SK-N-SH treated with all-trans-retinoic acid at 6 μM for 48 hours (cell line): ENCODE measurements at regions not wholly inside any gene's neighbourhood (a gene's known extent, or its start where the extent isn't known, plus 50 kb on each side); places are given as distances from the start of the nearest gene placed in this dataset.
"Not testable (repeated sequence)": the region's sequence is repeated elsewhere in the genome, so short reads cannot be mapped to it uniquely, and the experiment has no call there.

ENCODE experiments used
- ARNTL ChIP-seq: fragments of 450-650 bp; formaldehyde crosslinking; IDR thresholded peaks from 2 replicates; pipeline ENCODE4 v1.5.0; 2020; ENCODE audit warnings: low read depth, mild to moderate bottlenecking, moderate library complexity, borderline replicate concordance
- CSDC2 ChIP-seq: fragments of 250-450 bp; sonication (Bioruptor Pico); IDR thresholded peaks from 2 replicates; pipeline ENCODE4 v1.5.0; 2020; ENCODE audit warnings: mild to moderate bottlenecking, moderate library complexity
- ISL1 ChIP-seq: fragments of 250-450 bp; sonication (Bioruptor Pico); IDR thresholded peaks from 2 replicates; pipeline ENCODE4 v2.1.2; 2022; ENCODE audit warnings: mild to moderate bottlenecking, moderate library complexity
- OSR1 ChIP-seq: fragments of 250-450 bp; sonication (Bioruptor Pico); IDR thresholded peaks from 2 replicates; pipeline ENCODE4 v1.8.0; 2022; ENCODE audit warnings: moderate library complexity, mild to moderate bottlenecking, inconsistent platforms
- PPARA ChIP-seq: fragments of 250-450 bp; sonication (Bioruptor Pico); IDR thresholded peaks from 2 replicates; pipeline ENCODE4 v1.5.0; 2020; ENCODE audit warnings: mild to moderate bottlenecking, borderline replicate concordance
- RARB ChIP-seq: fragments of 250-450 bp; sonication (Bioruptor Pico); IDR thresholded peaks from 2 replicates; pipeline ENCODE4 v1.8.0; 2021; ENCODE audit warnings: mild to moderate bottlenecking, moderate library complexity
- SNAI2 ChIP-seq: fragments of 250-450 bp; sonication (Bioruptor Pico); IDR thresholded peaks from 2 replicates; pipeline ENCODE4 v1.5.0; 2020; ENCODE audit warnings: mild to moderate bottlenecking, moderate library complexity
- ZFP3 ChIP-seq: fragments of 250-450 bp; sonication (Bioruptor Pico); IDR thresholded peaks from 2 replicates; pipeline ENCODE4 v1.5.0; 2020; ENCODE audit warnings: mild to moderate bottlenecking, moderate library complexity
- TF ChIP-seq, protein P1 (sequence below): fragments of 250-450 bp; sonication (Bioruptor Pico); IDR thresholded peaks from 2 replicates; pipeline ENCODE4 v1.5.1; 2021; ENCODE audit warnings: mild to moderate bottlenecking, moderate library complexity
- TF ChIP-seq, protein P2 (sequence below): fragments of 250-450 bp; sonication (Bioruptor Pico); IDR thresholded peaks from 2 replicates; pipeline ENCODE4 v1.5.1; 2020; ENCODE audit warnings: low read depth, mild to moderate bottlenecking, moderate library complexity
- TF ChIP-seq, protein P3 (sequence below): fragments of 250-450 bp; sonication (Bioruptor Pico); IDR thresholded peaks from 2 replicates; pipeline ENCODE4 v1.8.0; 2020; ENCODE audit warnings: mild to moderate bottlenecking, moderate library complexity, borderline replicate concordance
- TF ChIP-seq, protein P4 (sequence below): fragments of 250-450 bp; sonication (Bioruptor Pico); IDR thresholded peaks from 2 replicates; pipeline ENCODE4 v1.5.0; 2020; ENCODE audit warnings: mild to moderate bottlenecking, moderate library complexity

DNA sequence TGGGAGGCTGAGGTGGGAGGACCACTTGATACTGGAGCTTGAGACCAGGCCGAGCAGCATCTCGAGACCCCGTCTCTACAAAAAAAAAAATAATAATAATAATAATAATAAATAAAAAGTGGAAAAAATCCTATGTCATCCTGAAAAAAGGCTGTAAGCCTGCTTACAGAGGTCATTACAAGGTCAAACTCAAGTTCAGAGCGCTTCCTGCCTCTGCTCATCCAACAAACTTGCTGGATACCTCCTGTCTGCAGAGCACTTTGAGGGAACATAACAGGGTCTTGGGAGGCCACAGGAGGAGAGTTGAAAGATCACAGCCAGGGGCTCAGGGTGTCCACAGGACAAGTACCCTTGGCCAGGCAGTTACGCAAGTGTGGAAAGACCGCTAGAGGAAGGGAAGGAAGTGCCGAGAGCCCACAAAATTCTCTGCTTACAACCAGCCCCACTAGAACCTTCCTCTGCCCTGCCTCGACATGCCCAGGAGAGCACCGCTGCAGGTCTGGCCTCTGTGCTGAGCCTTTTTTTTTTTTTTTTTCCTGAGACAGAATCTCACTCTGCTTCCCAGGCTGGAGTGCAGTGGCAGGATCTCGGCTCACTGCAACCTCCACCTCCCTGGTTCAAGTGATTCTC lies 92.5 kb downstream of the NSUN5 start:
- not testable (repeated sequence) for TF ChIP-seq PPARA; ISL1 (CRISPR knock-in tag); CSDC2 (CRISPR knock-in tag); ZFP3 (CRISPR knock-in tag); ARNTL; RARB (CRISPR knock-in tag); SNAI2; OSR1 (CRISPR knock-in tag)
- TF ChIP-seq, protein P1, sequence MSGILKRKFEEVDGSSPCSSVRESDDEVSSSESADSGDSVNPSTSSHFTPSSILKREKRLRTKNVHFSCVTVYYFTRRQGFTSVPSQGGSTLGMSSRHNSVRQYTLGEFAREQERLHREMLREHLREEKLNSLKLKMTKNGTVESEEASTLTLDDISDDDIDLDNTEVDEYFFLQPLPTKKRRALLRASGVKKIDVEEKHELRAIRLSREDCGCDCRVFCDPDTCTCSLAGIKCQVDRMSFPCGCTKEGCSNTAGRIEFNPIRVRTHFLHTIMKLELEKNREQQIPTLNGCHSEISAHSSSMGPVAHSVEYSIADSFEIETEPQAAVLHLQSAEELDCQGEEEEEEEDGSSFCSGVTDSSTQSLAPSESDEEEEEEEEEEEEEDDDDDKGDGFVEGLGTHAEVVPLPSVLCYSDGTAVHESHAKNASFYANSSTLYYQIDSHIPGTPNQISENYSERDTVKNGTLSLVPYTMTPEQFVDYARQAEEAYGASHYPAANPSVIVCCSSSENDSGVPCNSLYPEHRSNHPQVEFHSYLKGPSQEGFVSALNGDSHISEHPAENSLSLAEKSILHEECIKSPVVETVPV (CRISPR knock-in tag): not testable (repeated sequence)
- TF ChIP-seq, protein P2, sequence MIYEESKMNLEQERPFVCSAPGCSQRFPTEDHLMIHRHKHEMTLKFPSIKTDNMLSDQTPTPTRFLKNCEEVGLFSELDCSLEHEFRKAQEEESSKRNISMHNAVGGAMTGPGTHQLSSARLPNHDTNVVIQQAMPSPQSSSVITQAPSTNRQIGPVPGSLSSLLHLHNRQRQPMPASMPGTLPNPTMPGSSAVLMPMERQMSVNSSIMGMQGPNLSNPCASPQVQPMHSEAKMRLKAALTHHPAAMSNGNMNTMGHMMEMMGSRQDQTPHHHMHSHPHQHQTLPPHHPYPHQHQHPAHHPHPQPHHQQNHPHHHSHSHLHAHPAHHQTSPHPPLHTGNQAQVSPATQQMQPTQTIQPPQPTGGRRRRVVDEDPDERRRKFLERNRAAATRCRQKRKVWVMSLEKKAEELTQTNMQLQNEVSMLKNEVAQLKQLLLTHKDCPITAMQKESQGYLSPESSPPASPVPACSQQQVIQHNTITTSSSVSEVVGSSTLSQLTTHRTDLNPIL (CRISPR knock-in tag): not testable (repeated sequence)
- TF ChIP-seq, protein P3, sequence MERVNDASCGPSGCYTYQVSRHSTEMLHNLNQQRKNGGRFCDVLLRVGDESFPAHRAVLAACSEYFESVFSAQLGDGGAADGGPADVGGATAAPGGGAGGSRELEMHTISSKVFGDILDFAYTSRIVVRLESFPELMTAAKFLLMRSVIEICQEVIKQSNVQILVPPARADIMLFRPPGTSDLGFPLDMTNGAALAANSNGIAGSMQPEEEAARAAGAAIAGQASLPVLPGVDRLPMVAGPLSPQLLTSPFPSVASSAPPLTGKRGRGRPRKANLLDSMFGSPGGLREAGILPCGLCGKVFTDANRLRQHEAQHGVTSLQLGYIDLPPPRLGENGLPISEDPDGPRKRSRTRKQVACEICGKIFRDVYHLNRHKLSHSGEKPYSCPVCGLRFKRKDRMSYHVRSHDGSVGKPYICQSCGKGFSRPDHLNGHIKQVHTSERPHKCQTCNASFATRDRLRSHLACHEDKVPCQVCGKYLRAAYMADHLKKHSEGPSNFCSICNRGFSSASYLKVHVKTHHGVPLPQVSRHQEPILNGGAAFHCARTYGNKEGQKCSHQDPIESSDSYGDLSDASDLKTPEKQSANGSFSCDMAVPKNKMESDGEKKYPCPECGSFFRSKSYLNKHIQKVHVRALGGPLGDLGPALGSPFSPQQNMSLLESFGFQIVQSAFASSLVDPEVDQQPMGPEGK (CRISPR knock-in tag): not testable (repeated sequence)
- TF ChIP-seq, protein P4, sequence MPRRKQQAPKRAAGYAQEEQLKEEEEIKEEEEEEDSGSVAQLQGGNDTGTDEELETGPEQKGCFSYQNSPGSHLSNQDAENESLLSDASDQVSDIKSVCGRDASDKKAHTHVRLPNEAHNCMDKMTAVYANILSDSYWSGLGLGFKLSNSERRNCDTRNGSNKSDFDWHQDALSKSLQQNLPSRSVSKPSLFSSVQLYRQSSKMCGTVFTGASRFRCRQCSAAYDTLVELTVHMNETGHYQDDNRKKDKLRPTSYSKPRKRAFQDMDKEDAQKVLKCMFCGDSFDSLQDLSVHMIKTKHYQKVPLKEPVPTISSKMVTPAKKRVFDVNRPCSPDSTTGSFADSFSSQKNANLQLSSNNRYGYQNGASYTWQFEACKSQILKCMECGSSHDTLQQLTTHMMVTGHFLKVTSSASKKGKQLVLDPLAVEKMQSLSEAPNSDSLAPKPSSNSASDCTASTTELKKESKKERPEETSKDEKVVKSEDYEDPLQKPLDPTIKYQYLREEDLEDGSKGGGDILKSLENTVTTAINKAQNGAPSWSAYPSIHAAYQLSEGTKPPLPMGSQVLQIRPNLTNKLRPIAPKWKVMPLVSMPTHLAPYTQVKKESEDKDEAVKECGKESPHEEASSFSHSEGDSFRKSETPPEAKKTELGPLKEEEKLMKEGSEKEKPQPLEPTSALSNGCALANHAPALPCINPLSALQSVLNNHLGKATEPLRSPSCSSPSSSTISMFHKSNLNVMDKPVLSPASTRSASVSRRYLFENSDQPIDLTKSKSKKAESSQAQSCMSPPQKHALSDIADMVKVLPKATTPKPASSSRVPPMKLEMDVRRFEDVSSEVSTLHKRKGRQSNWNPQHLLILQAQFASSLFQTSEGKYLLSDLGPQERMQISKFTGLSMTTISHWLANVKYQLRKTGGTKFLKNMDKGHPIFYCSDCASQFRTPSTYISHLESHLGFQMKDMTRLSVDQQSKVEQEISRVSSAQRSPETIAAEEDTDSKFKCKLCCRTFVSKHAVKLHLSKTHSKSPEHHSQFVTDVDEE (CRISPR knock-in tag): not testable (repeated sequence)
